ENCODE measurements at regions not wholly inside any gene's neighbourhood (a gene's known extent, or its start where the extent isn't known, plus 50 kb on each side); places are given as distances from the start of the nearest gene placed in this dataset.
A peak's percentile ranks its signal among the peaks of the same experiment; 100 is the strongest.

GRCh38 chr10:29830531-29831512 is 196.1 kb upstream of the SVIL start (continued):
- TF ChIP-seq RERE (CRISPR knock-in tag; IDR thresholded peaks at IDR 0.05; ENCODE audit: low read depth), result no peak
- no peak for TF ChIP-seq ZKSCAN1 (IDR thresholded peaks at IDR 0.05; ENCODE audit: low read length)
- TF ChIP-seq ZKSCAN8 (CRISPR knock-in tag; IDR thresholded peaks at IDR 0.05; ENCODE audit: borderline replicate concordance), result no peak
- TF ChIP-seq SOX13 (IDR thresholded peaks at IDR 0.05), result no peak
- TF ChIP-seq SOX13 (CRISPR knock-in tag; conservative IDR thresholded peaks at IDR 0.05 in 1 of 2, IDR thresholded peaks at IDR 0.05 in 1 of 2), result peak in 1 of 2 experiments; percentile 31; a peak in 1 of 4 replicates
- TF ChIP-seq ZFY (CRISPR knock-in tag; IDR thresholded peaks at IDR 0.05), result no peak
- TF ChIP-seq ZFP91 (CRISPR knock-in tag; IDR thresholded peaks at IDR 0.05; ENCODE audit: borderline replicate concordance), result no peak
- no peak for TF ChIP-seq ASH2L (IDR thresholded peaks at IDR 0.05; ENCODE audit: insufficient read length, low read depth, low read length)
- no peak for TF ChIP-seq ZNF749 (CRISPR knock-in tag; IDR thresholded peaks at IDR 0.05; ENCODE audit: borderline replicate concordance)
- TF ChIP-seq ZNF83 (CRISPR knock-in tag; IDR thresholded peaks at IDR 0.05; ENCODE audit: borderline replicate concordance), result no peak
- TF ChIP-seq ZFP62 (CRISPR knock-in tag; IDR thresholded peaks at IDR 0.05), result no peak
- TF ChIP-seq MIER3 (CRISPR knock-in tag; IDR thresholded peaks at IDR 0.05; ENCODE audit: borderline replicate concordance), result no peak
- no peak for TF ChIP-seq ZNF234 (CRISPR knock-in tag; conservative IDR thresholded peaks at IDR 0.05)
- no peak for TF ChIP-seq ATF5 (CRISPR knock-in tag; IDR thresholded peaks at IDR 0.05; ENCODE audit: low read depth)
- no peak for TF ChIP-seq MYPOP (CRISPR knock-in tag; IDR thresholded peaks at IDR 0.05)
